H9 (cell line): ENCODE measurements at regions not wholly inside any gene's neighbourhood (a gene's known extent, or its start where the extent isn't known, plus 50 kb on each side); places are given as distances from the start of the nearest gene placed in this dataset.

Source experiments
- DNase-seq: peaks from one replicate; pipeline ENCODE4 v3.0.0-alpha.2; 2017
- H2AFZ ChIP-seq: one replicate; pipeline ENCODE4 v1.6.1; 2013; ENCODE audit warnings: mild to moderate bottlenecking, low read length, control low read depth, moderate library complexity
- H2AK5ac ChIP-seq: 2 replicates; pipeline ENCODE4 v1.6.1; 2013; ENCODE audit warnings: low read length, control low read depth, mixed read lengths; ENCODE audit not compliant: insufficient read length
- H2BK120ac ChIP-seq: one replicate; pipeline ENCODE4 v1.6.1; 2013; ENCODE audit warnings: low read depth, mild to moderate bottlenecking, low read length, control low read depth, inconsistent platforms; ENCODE audit not compliant: poor library complexity, severe bottlenecking
- H2BK12ac ChIP-seq: 2 replicates; pipeline ENCODE4 v1.6.1; 2013; ENCODE audit warnings: low read length, control low read depth, mixed read lengths, low read depth; ENCODE audit not compliant: insufficient read length
- H2BK15ac ChIP-seq: 2 replicates; pipeline ENCODE4 v1.6.1; 2013; ENCODE audit warnings: low read depth, low read length, control low read depth
- H2BK20ac ChIP-seq: one replicate; pipeline ENCODE4 v1.6.1; 2013; ENCODE audit warnings: low read depth, mild to moderate bottlenecking, low read length, control low read depth, inconsistent platforms; ENCODE audit not compliant: poor library complexity, severe bottlenecking
- H2BK5ac ChIP-seq: 2 replicates; pipeline ENCODE4 v1.6.1; 2013; ENCODE audit warnings: low read length, control low read depth, mixed read lengths; ENCODE audit not compliant: insufficient read length
- H3K14ac ChIP-seq: 2 replicates; pipeline ENCODE4 v1.6.1; 2013; ENCODE audit warnings: low read length, control low read depth; ENCODE audit not compliant: insufficient read depth
- H3K18ac ChIP-seq: 2 replicates; pipeline ENCODE4 v1.6.1; 2013; ENCODE audit warnings: low read depth, mild to moderate bottlenecking, mixed read lengths, low read length, control low read depth; ENCODE audit not compliant: insufficient read length
- H3K23ac ChIP-seq: 2 replicates; pipeline ENCODE4 v1.6.1; 2013; ENCODE audit warnings: low read length, control low read depth, mixed read lengths, low read depth; ENCODE audit not compliant: insufficient read length
- H3K23me2 ChIP-seq: 2 replicates; pipeline ENCODE4 v1.6.1; 2013; ENCODE audit warnings: low read depth, mild to moderate bottlenecking, mixed read lengths, low read length, control low read depth; ENCODE audit not compliant: insufficient read length, poor library complexity, severe bottlenecking
- H3K27ac ChIP-seq: 2 replicates; pipeline ENCODE4 v1.5.1; 2013; ENCODE audit warnings: low read length, control low read depth, mixed read lengths, low read depth; ENCODE audit not compliant: insufficient read length
- H3K27me3 ChIP-seq: 2 replicates; pipeline ENCODE4 v1.6.1; 2013; ENCODE audit warnings: low read length, control low read depth, inconsistent platforms; ENCODE audit not compliant: insufficient read depth
- H3K4ac ChIP-seq: 2 replicates; pipeline ENCODE4 v1.6.1; 2013; ENCODE audit warnings: low read depth, mild to moderate bottlenecking, control low read depth, inconsistent platforms, low read length, moderate library complexity
- H3K4me1 ChIP-seq: 2 replicates; pipeline ENCODE4 v1.6.1; 2013; ENCODE audit warnings: low read length, control low read depth, inconsistent platforms; ENCODE audit not compliant: insufficient read depth
- H3K4me2 ChIP-seq: 2 replicates; pipeline ENCODE4 v1.6.1; 2013; ENCODE audit warnings: low read length, control low read depth, mixed read lengths; ENCODE audit not compliant: insufficient read length, insufficient read depth
- H3K56ac ChIP-seq: 2 replicates; pipeline ENCODE4 v1.6.1; 2013; ENCODE audit warnings: low read depth, mild to moderate bottlenecking, mixed read lengths, low read length, control low read depth; ENCODE audit not compliant: insufficient read length
- H3K79me1 ChIP-seq: 2 replicates; pipeline ENCODE4 v1.6.1; 2013; ENCODE audit warnings: low read depth, mild to moderate bottlenecking, moderate library complexity, low read length, control low read depth, inconsistent platforms; ENCODE audit not compliant: insufficient read depth, poor library complexity, severe bottlenecking
- H3K79me2 ChIP-seq: 2 replicates; pipeline ENCODE4 v1.6.1; 2013; ENCODE audit warnings: low read length, control low read depth, inconsistent platforms; ENCODE audit not compliant: insufficient read depth
- H3K9ac ChIP-seq: 2 replicates; pipeline ENCODE4 v1.6.1; 2013; ENCODE audit warnings: low read length, control low read depth, mixed read lengths; ENCODE audit not compliant: insufficient read length; ENCODE audit errors: extremely low read depth
- H3K9me3 ChIP-seq: one replicate; pipeline ENCODE4 v1.6.1; 2013; ENCODE audit warnings: low read depth, low read length, inconsistent platforms; ENCODE audit not compliant: control insufficient read depth
- H3T11ph ChIP-seq: one replicate; pipeline ENCODE4 v1.6.1; 2013; ENCODE audit warnings: mild to moderate bottlenecking, low read length, control low read depth, inconsistent platforms
- H4K20me1 ChIP-seq: one replicate; pipeline ENCODE4 v1.6.1; 2013; ENCODE audit not compliant: control insufficient read depth, insufficient read length, insufficient read depth
- H4K5ac ChIP-seq: 2 replicates; pipeline ENCODE4 v1.6.1; 2013; ENCODE audit warnings: low read depth, mild to moderate bottlenecking, mixed read lengths, low read length, control low read depth; ENCODE audit not compliant: insufficient read length
- H4K8ac ChIP-seq: replicated peaks from 2 replicates; pipeline ENCODE4 v1.6.1; 2013; ENCODE audit warnings: low read length, control low read depth, mixed read lengths, low read depth; ENCODE audit not compliant: insufficient read length
- H4K91ac ChIP-seq: 2 replicates; pipeline ENCODE4 v1.6.1; 2013; ENCODE audit warnings: low read depth, mild to moderate bottlenecking, moderate library complexity, mixed read lengths, low read length, control low read depth; ENCODE audit not compliant: insufficient read length
- H3K27ac Mint-ChIP-seq, 3 experiments: 2 replicates in 2 of 3; 3 replicates in 1 of 3; pipeline ENCODE4 v1.8.0; 2020 to 2021; ENCODE audit warnings: mixed read lengths in 3 of 3, mild to moderate bottlenecking in 1 of 3, moderate library complexity in 1 of 3
- H3K27me3 Mint-ChIP-seq: 2 replicates; pipeline ENCODE4 v1.8.0; 2021; ENCODE audit warnings: low read depth, mild to moderate bottlenecking, moderate library complexity, mixed read lengths
- H3K36me3 Mint-ChIP-seq, 3 experiments: 2 replicates in 2 of 3; 3 replicates in 1 of 3; pipeline ENCODE4 v1.8.0; 2020 to 2021; ENCODE audit warnings: low read depth in 3 of 3, mixed read lengths in 3 of 3; ENCODE audit not compliant: insufficient read depth in 1 of 3
- H3K4me1 Mint-ChIP-seq, 2 experiments: 2 replicates each; pipeline ENCODE4 v1.8.0; 2020; ENCODE audit warnings: mixed read lengths in 2 of 2
- H3K4me3 Mint-ChIP-seq, 2 experiments: 2 replicates in 1 of 2; 3 replicates in 1 of 2; pipeline ENCODE4 v1.8.0; 2020 to 2021; ENCODE audit warnings: mild to moderate bottlenecking in 2 of 2, mixed read lengths in 2 of 2, moderate library complexity in 1 of 2
- H3K9me3 Mint-ChIP-seq, 2 experiments: 2 replicates in 1 of 2; 3 replicates in 1 of 2; pipeline ENCODE4 v1.8.0; 2020; ENCODE audit warnings: mild to moderate bottlenecking in 2 of 2, mixed read lengths in 2 of 2, moderate library complexity in 1 of 2
- WGBS: extraction: QIAGEN DNeasy Blood & Tissue Kit; methylation state at CpG from one replicate; pipeline ENCODE4 v1.1.7; 2013; ENCODE audit warnings: missing lambda C conversion rate, low lambda C conversion rate, mixed read lengths; ENCODE audit not compliant: insufficient read length; ENCODE audit errors: extremely low coverage; 5-methylcytosine and 5-hydroxymethylcytosine counted together
- TF ChIP-seq, protein P1 (sequence below): fragments of 200-600 bp; sonication (generic); conservative IDR thresholded peaks from 3 replicates; pipeline ENCODE4 v1.8.0; 2021; ENCODE audit warnings: antibody characterized with exemption, mild to moderate bottlenecking

DNA sequence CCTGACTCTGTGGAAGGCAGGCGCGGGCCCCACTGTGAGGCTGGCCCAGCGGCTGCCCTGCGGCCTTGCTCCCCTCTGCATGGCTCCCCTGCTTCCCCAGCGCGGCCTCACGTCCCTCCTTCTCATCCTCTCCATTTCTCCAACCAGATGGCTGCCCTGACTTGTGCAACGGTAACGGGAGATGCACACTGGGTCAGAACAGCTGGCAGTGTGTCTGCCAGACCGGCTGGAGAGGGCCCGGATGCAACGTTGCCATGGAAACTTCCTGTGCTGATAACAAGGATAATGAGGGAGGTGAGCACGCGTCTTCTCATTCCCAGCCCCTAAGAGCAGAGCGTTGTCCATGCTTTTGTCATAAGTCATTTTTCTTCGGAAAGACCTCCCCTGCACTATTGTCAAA lies 129.0 kb upstream of the WWC1 start:
- Histone ChIP-seq H2BK120ac (no peak overlapping the region), H3K56ac (no peak overlapping the region), H3K23me2 (no peaks in the 10 kb centered on the region), H3K4me1 (no peaks in the 10 kb centered on the region), H2BK12ac (no peak overlapping the region), H3K79me2 (no peaks in the 10 kb centered on the region), H3K27ac (no peak overlapping the region), H3T11ph (no peak overlapping the region), H2BK20ac (no peak overlapping the region), H3K79me1 (no peaks in the 10 kb centered on the region), H2BK15ac (no peak overlapping the region), H3K4me2 (no peak overlapping the region), H2AK5ac (no peak overlapping the region), H3K14ac (no peak overlapping the region), H2AFZ (no peak overlapping the region), H3K18ac (no peak overlapping the region), H4K20me1 (no peaks in the 10 kb centered on the region), H3K27me3 (no peaks in the 10 kb centered on the region), H3K9ac (no peak overlapping the region), H4K8ac (no peak overlapping the region), H3K9me3 (no peaks in the 10 kb centered on the region), H3K4ac (no peak overlapping the region), H2BK5ac (no peak overlapping the region), H3K23ac (no peak overlapping the region), H4K91ac (no peak overlapping the region), H4K5ac (no peak overlapping the region)
- WGBS, result no CpG with 5 or more reads among the region's 16 CpGs
- peak overlapping the region in 1 of 3 experiments; percentile 26; a peak in 2 of 7 replicates for H3K27ac Mint-ChIP-seq
- no peaks in the 10 kb centered on the region for H3K27me3 Mint-ChIP-seq
- no peak for DNase-seq
- H3K4me3 Mint-ChIP-seq, result no peak overlapping the region
- H3K36me3 Mint-ChIP-seq, result no peaks in the 10 kb centered on the region
- no peaks in the 10 kb centered on the region for H3K9me3 Mint-ChIP-seq
- H3K4me1 Mint-ChIP-seq, result peaks cover 43 to 48% of the 10 kb centered on the region in 2 experiments
- TF ChIP-seq, protein P1, sequence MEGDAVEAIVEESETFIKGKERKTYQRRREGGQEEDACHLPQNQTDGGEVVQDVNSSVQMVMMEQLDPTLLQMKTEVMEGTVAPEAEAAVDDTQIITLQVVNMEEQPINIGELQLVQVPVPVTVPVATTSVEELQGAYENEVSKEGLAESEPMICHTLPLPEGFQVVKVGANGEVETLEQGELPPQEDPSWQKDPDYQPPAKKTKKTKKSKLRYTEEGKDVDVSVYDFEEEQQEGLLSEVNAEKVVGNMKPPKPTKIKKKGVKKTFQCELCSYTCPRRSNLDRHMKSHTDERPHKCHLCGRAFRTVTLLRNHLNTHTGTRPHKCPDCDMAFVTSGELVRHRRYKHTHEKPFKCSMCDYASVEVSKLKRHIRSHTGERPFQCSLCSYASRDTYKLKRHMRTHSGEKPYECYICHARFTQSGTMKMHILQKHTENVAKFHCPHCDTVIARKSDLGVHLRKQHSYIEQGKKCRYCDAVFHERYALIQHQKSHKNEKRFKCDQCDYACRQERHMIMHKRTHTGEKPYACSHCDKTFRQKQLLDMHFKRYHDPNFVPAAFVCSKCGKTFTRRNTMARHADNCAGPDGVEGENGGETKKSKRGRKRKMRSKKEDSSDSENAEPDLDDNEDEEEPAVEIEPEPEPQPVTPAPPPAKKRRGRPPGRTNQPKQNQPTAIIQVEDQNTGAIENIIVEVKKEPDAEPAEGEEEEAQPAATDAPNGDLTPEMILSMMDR, result no peak
